ENCODE measurements at regions not wholly inside any gene's neighbourhood (a gene's known extent, or its start where the extent isn't known, plus 50 kb on each side); places are given as distances from the start of the nearest gene placed in this dataset.

- no peak overlapping the region for H2AK5ac ChIP-seq (ENCODE audit: low read depth, low read length)
- H3K9me3 ChIP-seq (replicated peaks in 1 of 2; ENCODE audit: control insufficient read depth in 2 of 2, insufficient read depth in 1 of 2, low read depth in 1 of 2, low read length in 2 of 2): no peaks in the 10 kb centered on the region
- H4K8ac ChIP-seq (ENCODE audit: low read depth, low read length): no peak overlapping the region
- no peak overlapping the region for H3K9ac ChIP-seq (ENCODE audit: low read depth, low read length, poor library complexity)
- no peak overlapping the region for H3K4ac ChIP-seq (ENCODE audit: low read length)
- H3K23ac ChIP-seq (ENCODE audit: low read depth, low read length, poor library complexity): no peak overlapping the region
- peaks cover 10 to 13% of the 10 kb centered on the region in 2 donors for H3K4me1 ChIP-seq (ENCODE audit: control insufficient read depth in 2 of 2, insufficient read depth in 1 of 2, low read depth in 1 of 2, low read length in 2 of 2)
- WGBS, 2 donors (ENCODE audit: extremely low coverage in 2 of 2, insufficient read length in 2 of 2, insufficient replicate concordance in 1 of 2): no CpG with 5 or more reads among the region's 3 CpGs
- no peak overlapping the region for H2BK12ac ChIP-seq (ENCODE audit: low read length)
- no peak for DNase-seq (ENCODE audit: low spot score)
- no peak overlapping the region for H2BK15ac ChIP-seq (ENCODE audit: low read length)
- no peaks in the 10 kb centered on the region for H3K36me3 ChIP-seq (replicated peaks in 1 of 2; ENCODE audit: control insufficient read depth in 2 of 2, insufficient read depth in 2 of 2, low read length in 2 of 2)
- no peaks in the 10 kb centered on the region for H3K79me1 ChIP-seq (ENCODE audit: low read depth, low read length)
- H3K27me3 ChIP-seq (ENCODE audit: control insufficient read depth in 3 of 3, insufficient read depth in 3 of 3, low read depth in 1 of 3, low read length in 3 of 3): peaks cover 0 to 2% (median 0%) of the 10 kb centered on the region in 3 experiments
- H4K91ac ChIP-seq (ENCODE audit: low read depth, low read length, poor library complexity): no peak overlapping the region
- H3K4me3 ChIP-seq (ENCODE audit: low read length in 2 of 2): no peak overlapping the region
- no peak overlapping the region for H2BK120ac ChIP-seq (ENCODE audit: low read depth, low read length)
- H3K27ac ChIP-seq (replicated peaks; ENCODE audit: low read length): no peak overlapping the region
- no peak overlapping the region for H3K14ac ChIP-seq (ENCODE audit: low read length)
- no peak overlapping the region for H3K18ac ChIP-seq (ENCODE audit: low read length)
- no peak overlapping the region for H2BK5ac ChIP-seq (ENCODE audit: low read length)
- H2AFZ ChIP-seq (ENCODE audit: low read length): no peak overlapping the region
- no peak overlapping the region for H3K4me2 ChIP-seq (ENCODE audit: insufficient read depth, low read length, poor library complexity, severe bottlenecking)
Measured at GRCh38 chr11:19409307-19409706, 168.6 kb upstream of the E2F8 start.

- Histone ChIP-seq H3K27me3 (ENCODE audit: control insufficient read depth in 3 of 3, insufficient read depth in 3 of 3, low read depth in 1 of 3, low read length in 3 of 3) (peaks cover 0 to 2% (median 0%) of the 10 kb centered on the region in 3 experiments), H2BK5ac (ENCODE audit: low read length) (no peak overlapping the region), H2BK15ac (ENCODE audit: low read length) (no peak overlapping the region), H2AK5ac (ENCODE audit: low read depth, low read length) (no peak overlapping the region), H3K14ac (ENCODE audit: low read length) (no peak overlapping the region), H3K9me3 (replicated peaks in 1 of 2; ENCODE audit: control insufficient read depth in 2 of 2, insufficient read depth in 1 of 2, low read depth in 1 of 2, low read length in 2 of 2) (no peaks in the 10 kb centered on the region), H2AFZ (ENCODE audit: low read length) (no peak overlapping the region), H3K4me2 (ENCODE audit: insufficient read depth, low read length, poor library complexity, severe bottlenecking) (no peak overlapping the region), H3K4me3 (ENCODE audit: low read length in 2 of 2) (no peak overlapping the region), H2BK12ac (ENCODE audit: low read length) (no peak overlapping the region), H3K36me3 (replicated peaks in 1 of 2; ENCODE audit: control insufficient read depth in 2 of 2, insufficient read depth in 2 of 2, low read length in 2 of 2) (no peaks in the 10 kb centered on the region), H3K27ac (replicated peaks; ENCODE audit: low read length) (no peak overlapping the region), H3K9ac (ENCODE audit: low read depth, low read length, poor library complexity) (no peak overlapping the region), H3K79me1 (ENCODE audit: low read depth, low read length) (no peaks in the 10 kb centered on the region), H2BK120ac (ENCODE audit: low read depth, low read length) (no peak overlapping the region), H4K8ac (ENCODE audit: low read depth, low read length) (no peak overlapping the region), H3K4me1 (ENCODE audit: control insufficient read depth in 2 of 2, insufficient read depth in 1 of 2, low read depth in 1 of 2, low read length in 2 of 2) (peaks cover 10 to 13% of the 10 kb centered on the region in 2 donors), H3K18ac (ENCODE audit: low read length) (no peak overlapping the region), H3K23ac (ENCODE audit: low read depth, low read length, poor library complexity) (no peak overlapping the region), H3K4ac (ENCODE audit: low read length) (no peak overlapping the region), H4K91ac (ENCODE audit: low read depth, low read length, poor library complexity) (no peak overlapping the region)
- DNase-seq (ENCODE audit: low spot score): no peak
- WGBS, 2 donors (ENCODE audit: extremely low coverage in 2 of 2, insufficient read length in 2 of 2, insufficient replicate concordance in 1 of 2): no CpG with 5 or more reads among the region's 17 CpGs
Measured at GRCh38 chr11:19407677-19408270, 167.0 kb upstream of the E2F8 start.

GRCh38 chr11:19405966-19406365 is 165.2 kb upstream of the E2F8 start:
- H3K4me3 ChIP-seq (ENCODE audit: low read length in 2 of 2): no peak overlapping the region
- H3K36me3 ChIP-seq (replicated peaks in 1 of 2; ENCODE audit: control insufficient read depth in 2 of 2, insufficient read depth in 2 of 2, low read length in 2 of 2): no peaks in the 10 kb centered on the region
- H3K4ac ChIP-seq (ENCODE audit: low read length): no peak overlapping the region
- no peak overlapping the region for H4K91ac ChIP-seq (ENCODE audit: low read depth, low read length, poor library complexity)
- H2AFZ ChIP-seq (ENCODE audit: low read length): no peak overlapping the region
- no peak overlapping the region for H3K23ac ChIP-seq (ENCODE audit: low read depth, low read length, poor library complexity)
- no peaks in the 10 kb centered on the region for H3K9me3 ChIP-seq (replicated peaks in 1 of 2; ENCODE audit: control insufficient read depth in 2 of 2, insufficient read depth in 1 of 2, low read depth in 1 of 2, low read length in 2 of 2)
- no peaks in the 10 kb centered on the region for H3K79me1 ChIP-seq (ENCODE audit: low read depth, low read length)
- no peak overlapping the region for H2BK12ac ChIP-seq (ENCODE audit: low read length)
- H3K27me3 ChIP-seq (ENCODE audit: control insufficient read depth in 3 of 3, insufficient read depth in 3 of 3, low read depth in 1 of 3, low read length in 3 of 3): peaks cover 0 to 2% (median 0%) of the 10 kb centered on the region in 3 experiments
- no peak overlapping the region for H3K4me2 ChIP-seq (ENCODE audit: insufficient read depth, low read length, poor library complexity, severe bottlenecking)
- no peak overlapping the region for H3K14ac ChIP-seq (ENCODE audit: low read length)
- peaks cover 3 to 5% of the 10 kb centered on the region in 2 donors for H3K4me1 ChIP-seq (ENCODE audit: control insufficient read depth in 2 of 2, insufficient read depth in 1 of 2, low read depth in 1 of 2, low read length in 2 of 2)
- H2BK15ac ChIP-seq (ENCODE audit: low read length): no peak overlapping the region
- no peak overlapping the region for H2BK120ac ChIP-seq (ENCODE audit: low read depth, low read length)
- no peak overlapping the region for H3K18ac ChIP-seq (ENCODE audit: low read length)
- no peak overlapping the region for H2BK5ac ChIP-seq (ENCODE audit: low read length)
- no peak for DNase-seq (ENCODE audit: low spot score)
- no peak overlapping the region for H4K8ac ChIP-seq (ENCODE audit: low read depth, low read length)
- no peak overlapping the region for H3K27ac ChIP-seq (replicated peaks; ENCODE audit: low read length)
- WGBS, 2 donors (ENCODE audit: extremely low coverage in 2 of 2, insufficient read length in 2 of 2, insufficient replicate concordance in 1 of 2): no CpG with 5 or more reads among the region's 4 CpGs
- H2AK5ac ChIP-seq (ENCODE audit: low read depth, low read length): no peak overlapping the region
- H3K9ac ChIP-seq (ENCODE audit: low read depth, low read length, poor library complexity): no peak overlapping the region

- WGBS, 2 donors (ENCODE audit: extremely low coverage in 2 of 2, insufficient read length in 2 of 2, insufficient replicate concordance in 1 of 2): no CpG with 5 or more reads among the region's 6 CpGs
Measured at GRCh38 chr11:19404787-19405186, 164.0 kb upstream of the E2F8 start.

More at GRCh38 chr11:19404787-19405186, 164.0 kb upstream of the E2F8 start:
- no peak overlapping the region for H2BK120ac ChIP-seq (ENCODE audit: low read depth, low read length)
- no peak overlapping the region for H3K23ac ChIP-seq (ENCODE audit: low read depth, low read length, poor library complexity)
- no peaks in the 10 kb centered on the region for H3K79me1 ChIP-seq (ENCODE audit: low read depth, low read length)
- DNase-seq (ENCODE audit: low spot score): no peak
- no peak overlapping the region for H2AK5ac ChIP-seq (ENCODE audit: low read depth, low read length)
- H3K9me3 ChIP-seq (replicated peaks in 1 of 2; ENCODE audit: control insufficient read depth in 2 of 2, insufficient read depth in 1 of 2, low read depth in 1 of 2, low read length in 2 of 2): no peaks in the 10 kb centered on the region
- H3K14ac ChIP-seq (ENCODE audit: low read length): no peak overlapping the region
- no peak overlapping the region for H3K9ac ChIP-seq (ENCODE audit: low read depth, low read length, poor library complexity)
- no peak overlapping the region for H4K91ac ChIP-seq (ENCODE audit: low read depth, low read length, poor library complexity)
- no peak overlapping the region for H2BK12ac ChIP-seq (ENCODE audit: low read length)
- H3K36me3 ChIP-seq (replicated peaks in 1 of 2; ENCODE audit: control insufficient read depth in 2 of 2, insufficient read depth in 2 of 2, low read length in 2 of 2): no peaks in the 10 kb centered on the region
- H2BK5ac ChIP-seq (ENCODE audit: low read length): no peak overlapping the region
- H2BK15ac ChIP-seq (ENCODE audit: low read length): no peak overlapping the region
- H3K4me2 ChIP-seq (ENCODE audit: insufficient read depth, low read length, poor library complexity, severe bottlenecking): no peak overlapping the region
- H3K4ac ChIP-seq (ENCODE audit: low read length): no peak overlapping the region
- H3K4me1 ChIP-seq (ENCODE audit: control insufficient read depth in 2 of 2, insufficient read depth in 1 of 2, low read depth in 1 of 2, low read length in 2 of 2): peaks cover 3 to 5% of the 10 kb centered on the region in 2 donors
- H3K18ac ChIP-seq (ENCODE audit: low read length): no peak overlapping the region
- no peak overlapping the region for H3K27ac ChIP-seq (replicated peaks; ENCODE audit: low read length)
- no peaks in the 10 kb centered on the region for H3K27me3 ChIP-seq (ENCODE audit: control insufficient read depth in 3 of 3, insufficient read depth in 3 of 3, low read depth in 1 of 3, low read length in 3 of 3)
- no peak overlapping the region for H3K4me3 ChIP-seq (ENCODE audit: low read length in 2 of 2)
- no peak overlapping the region for H2AFZ ChIP-seq (ENCODE audit: low read length)
- no peak overlapping the region for H4K8ac ChIP-seq (ENCODE audit: low read depth, low read length)

Data from neuronal stem cell (in vitro differentiated cells).